ENCODE measurements at regions not wholly inside any gene's neighbourhood (a gene's known extent, or its start where the extent isn't known, plus 50 kb on each side); places are given as distances from the start of the nearest gene placed in this dataset.

DNA sequence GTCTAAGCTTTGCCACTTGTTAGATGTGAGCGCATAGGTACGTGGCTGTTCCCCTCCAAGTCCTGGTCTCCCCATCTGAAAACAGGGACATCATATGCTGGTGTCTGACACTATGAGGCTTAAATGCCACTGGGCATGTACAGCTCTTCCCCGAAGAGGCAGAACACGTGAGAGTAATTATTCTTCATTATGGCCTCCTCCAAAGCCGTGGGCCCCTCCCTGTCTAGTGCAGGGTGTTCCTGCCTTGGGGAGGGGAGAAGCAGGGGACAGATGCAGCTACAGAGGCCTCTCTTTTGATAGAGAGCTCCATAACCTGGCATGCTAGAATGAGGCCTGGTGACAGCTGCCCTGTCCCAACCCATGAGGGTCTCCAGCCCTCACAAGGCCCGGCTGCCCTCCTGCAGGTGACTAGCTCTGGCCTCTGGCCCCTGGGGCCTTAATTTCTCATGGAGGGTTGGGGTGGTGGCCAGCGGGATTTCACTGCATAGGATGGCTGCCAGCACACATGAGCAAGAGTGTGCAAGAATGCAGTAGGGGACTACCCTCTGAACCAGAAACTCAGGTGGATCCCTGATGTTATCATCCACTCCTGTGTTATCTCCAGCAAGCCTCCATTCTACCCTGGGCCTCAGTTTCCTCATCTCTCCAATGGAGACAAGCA lies 334.6 kb downstream of the MN1 start:
- no peak for DNase-seq (ENCODE audit: low read depth, low spot score)

DNA sequence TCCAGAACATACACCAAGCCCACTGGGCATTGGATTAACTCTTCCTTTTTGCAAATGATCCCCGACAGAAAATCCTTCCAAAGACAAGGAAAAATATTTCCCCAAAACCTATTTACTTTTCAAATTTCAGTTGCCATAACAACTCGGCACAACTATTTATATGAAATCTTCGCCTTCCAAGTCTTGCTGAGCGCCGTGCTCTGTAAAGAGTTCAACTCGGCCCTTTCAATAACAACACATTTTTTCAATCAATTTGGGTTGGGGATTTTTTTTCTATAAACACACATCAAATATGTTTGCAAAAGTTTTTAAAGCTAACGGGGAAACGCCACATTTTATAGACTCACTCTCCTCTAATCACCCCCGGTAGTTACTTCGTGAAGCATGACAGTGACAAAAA lies 333.8 kb downstream of the MN1 start:
- DNase-seq (ENCODE audit: low read depth, low spot score) = no peak

DNA sequence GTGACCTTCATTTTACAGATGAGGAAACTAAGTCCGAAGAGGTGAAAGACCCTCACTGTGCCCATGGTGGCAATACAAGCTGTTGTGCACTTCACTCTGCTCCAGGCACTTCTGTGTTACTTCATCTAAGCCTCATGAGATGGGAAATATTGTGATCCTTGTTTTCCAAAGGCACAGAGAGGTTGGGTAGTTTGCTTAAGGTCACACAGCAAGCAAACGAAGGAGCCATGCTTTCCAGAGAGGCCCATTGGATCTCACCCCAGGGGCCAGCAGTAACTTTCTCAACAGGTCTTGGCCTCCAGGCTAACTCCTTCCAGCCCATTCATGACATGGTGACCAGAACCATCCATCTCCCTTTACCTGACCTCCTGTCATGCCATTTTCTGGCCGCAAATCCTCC lies 332.8 kb downstream of the MN1 start:
- DNase-seq (ENCODE audit: low read depth, low spot score) = no peak

DNA sequence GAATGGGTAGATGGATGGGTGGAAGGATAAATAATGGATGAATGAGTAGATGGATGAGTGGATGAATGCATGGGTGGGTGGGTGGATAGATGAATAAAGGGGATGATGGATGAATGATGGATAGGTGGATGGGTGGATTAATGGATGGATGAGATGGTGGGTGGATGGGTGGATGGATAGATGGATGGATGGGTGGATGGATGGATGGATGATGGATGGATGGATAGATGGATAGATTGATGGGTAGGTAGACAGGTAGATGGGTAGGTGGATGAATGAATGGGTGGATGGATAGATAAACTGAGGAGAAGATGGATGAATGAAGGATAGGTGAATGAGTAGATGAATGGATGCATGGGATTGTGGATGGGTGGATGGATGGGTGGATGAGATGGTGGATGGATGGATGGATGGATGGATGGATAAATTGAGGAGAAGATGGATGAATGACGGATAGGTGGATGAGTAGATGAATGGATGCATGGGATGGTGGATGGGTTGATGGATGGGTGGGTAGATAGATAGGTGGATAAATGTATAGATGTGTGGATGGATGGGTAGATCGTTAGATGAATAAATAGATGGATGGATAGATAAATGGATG lies 331.3 kb downstream of the MN1 start:
- DNase-seq (ENCODE audit: low read depth, low spot score) = no peak

DNA sequence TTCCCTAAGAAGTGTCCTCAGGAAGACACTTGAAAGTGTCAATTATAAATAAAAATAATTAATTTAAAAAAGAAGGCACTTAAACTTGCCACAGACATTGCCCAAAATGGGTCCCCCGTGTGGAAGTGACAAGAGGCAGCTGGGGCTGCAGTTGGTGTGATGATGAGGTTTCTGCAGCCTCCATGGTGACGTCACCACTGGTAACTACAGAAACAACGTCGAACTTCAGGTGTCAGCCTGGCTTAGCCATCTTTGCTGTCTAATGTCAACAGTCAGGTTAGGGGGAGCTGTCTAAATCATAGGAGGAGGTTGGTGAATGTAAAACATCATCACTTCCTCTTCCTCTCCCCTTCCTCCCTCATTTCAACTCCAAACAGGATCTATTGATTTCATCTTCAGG lies 328.6 kb downstream of the MN1 start:
- no peak for DNase-seq (ENCODE audit: low read depth, low spot score)

DNA sequence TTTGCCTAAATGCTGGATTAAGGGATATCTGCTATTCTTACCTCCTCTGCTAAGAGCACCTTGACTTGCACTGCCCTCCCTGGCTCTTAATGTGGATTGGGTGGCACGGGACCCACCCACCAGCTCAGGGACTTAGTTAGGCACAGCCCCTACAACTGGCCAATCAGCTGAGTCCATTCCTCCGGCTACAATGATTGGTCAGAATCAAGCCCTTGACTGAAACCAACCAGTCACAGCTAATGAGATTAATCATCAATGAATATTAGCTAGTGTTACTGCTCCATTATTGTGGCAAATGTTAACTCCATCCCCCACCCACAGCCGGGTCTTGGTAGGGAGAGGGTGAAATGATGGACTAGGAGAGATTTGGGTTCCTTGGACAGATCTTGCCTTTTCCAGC lies 328.0 kb downstream of the MN1 start:
- DNase-seq (ENCODE audit: low read depth, low spot score) = no peak

DNA sequence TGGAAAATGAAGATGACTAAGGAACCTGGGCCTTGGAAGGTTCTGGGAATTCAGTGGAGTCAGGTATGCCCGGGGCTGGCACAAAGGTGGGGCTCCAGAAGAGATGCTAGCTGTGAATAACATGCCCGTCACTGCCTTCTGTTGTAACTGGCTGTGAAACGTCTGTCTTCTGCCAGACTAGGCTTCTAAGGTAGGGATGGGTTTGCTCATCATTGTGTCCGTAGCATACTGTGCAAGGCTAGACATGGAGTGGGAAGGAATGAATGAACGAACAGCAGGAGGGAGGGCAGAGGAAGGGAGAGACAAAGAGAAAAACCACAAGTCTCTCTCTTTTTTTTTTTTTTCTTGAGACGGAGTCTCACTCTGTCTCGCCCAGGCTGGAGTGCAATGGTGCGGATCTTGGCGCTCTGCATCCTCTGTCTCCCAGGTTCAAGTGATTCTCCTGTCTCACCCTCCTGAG lies 327.4 kb downstream of the MN1 start:
- no peak for DNase-seq (ENCODE audit: low read depth, low spot score)

DNA sequence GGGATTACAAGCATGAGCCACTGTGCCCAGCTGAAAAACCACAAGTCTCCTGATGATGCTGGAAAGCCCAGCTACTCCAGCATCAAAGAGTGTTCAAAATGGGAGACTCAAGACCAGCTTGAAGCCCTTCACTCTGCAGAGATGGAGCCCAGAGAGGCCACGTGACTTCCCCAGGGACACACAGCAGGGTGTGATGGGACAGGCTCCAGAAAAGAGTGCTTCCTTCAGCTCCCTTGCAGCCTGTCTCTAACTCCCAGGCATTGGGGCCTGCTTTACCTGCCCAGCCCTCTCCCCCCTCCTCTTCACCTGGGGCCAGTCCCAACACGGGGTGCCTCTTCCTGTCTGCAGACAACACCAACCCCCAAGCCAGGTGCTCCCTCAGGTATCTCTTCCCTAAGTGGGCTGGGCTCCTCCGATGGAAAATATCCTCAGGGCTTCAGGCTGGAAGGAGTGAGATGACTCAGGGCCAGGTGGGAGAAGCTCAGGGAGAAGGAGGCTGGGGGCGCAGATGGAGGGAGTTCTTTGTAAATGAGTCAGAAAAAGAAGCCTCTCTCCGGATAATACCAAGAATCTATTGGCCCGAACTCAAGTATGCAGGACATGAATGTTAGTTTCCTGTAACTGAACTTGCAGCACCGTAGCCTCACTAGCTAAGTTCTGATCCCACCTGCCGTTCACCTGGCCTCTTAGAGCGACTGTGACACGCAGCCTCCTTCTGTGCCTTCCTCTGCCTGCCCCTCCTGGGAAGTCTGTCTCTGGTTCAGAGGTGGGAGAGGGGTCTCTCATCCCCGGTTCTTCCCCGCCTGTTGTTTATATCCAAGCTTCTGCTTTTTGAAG lies 326.6 kb downstream of the MN1 start:
- DNase-seq (ENCODE audit: low read depth, low spot score) = peak; percentile 91

DNA sequence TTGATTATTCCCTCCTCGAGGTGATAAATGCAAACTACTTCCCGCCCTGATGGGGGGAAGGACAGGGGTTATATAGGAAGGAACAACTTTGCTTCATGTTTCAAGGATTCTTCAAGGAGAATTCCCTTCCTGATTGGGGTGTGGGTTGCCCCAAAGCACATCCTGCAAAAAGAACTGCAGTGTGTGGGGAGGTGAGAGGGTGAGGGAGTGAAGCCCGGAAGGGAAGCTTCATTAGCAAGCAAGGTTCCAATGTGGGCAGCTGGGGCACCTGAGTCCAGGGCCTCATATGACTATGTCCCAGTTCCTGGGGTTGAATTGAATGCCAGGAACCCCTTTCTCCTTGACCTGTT lies 326.0 kb downstream of the MN1 start:
- no peak for DNase-seq (ENCODE audit: low read depth, low spot score)

DNA sequence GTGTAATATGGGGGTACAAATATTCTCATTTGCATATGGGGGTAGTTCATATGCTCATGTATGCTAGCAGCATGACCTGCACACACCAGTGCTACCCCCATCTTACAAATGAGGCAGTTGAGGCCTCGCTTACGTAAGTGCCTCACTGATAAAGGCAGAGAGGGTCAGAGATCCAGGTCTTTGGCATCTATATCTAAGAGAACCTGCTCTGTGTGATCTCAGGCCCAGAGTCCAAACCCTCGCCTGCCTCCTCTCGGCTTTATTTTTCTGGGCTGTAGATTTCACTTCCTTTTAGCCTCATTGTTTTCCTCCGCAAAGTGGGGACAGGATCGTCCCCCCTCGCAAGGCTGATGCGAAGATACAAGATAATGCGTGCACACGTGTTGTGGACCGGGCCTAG lies 325.2 kb downstream of the MN1 start:
- no peak for DNase-seq (ENCODE audit: low read depth, low spot score)

DNA sequence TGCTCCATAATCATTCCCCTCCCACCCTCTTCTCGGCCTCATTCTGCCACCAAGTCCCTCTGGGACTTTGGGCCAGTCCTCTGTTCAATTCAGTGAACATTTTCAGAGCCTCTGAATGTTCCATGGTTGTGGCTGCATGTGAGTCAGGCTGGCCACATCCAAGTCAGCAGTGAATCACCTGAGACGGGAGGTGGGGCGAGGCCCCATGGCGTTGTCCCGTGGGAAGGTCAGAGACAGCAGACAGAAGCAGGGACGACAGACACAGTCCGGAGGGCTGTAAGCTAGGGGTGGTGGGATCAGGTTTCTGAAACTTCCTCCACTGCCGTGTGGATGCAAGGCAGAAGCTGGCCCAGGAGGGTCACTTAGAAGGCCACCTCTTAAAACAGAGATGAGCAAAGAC lies 324.8 kb downstream of the MN1 start:
- DNase-seq (ENCODE audit: low read depth, low spot score) = no peak

DNA sequence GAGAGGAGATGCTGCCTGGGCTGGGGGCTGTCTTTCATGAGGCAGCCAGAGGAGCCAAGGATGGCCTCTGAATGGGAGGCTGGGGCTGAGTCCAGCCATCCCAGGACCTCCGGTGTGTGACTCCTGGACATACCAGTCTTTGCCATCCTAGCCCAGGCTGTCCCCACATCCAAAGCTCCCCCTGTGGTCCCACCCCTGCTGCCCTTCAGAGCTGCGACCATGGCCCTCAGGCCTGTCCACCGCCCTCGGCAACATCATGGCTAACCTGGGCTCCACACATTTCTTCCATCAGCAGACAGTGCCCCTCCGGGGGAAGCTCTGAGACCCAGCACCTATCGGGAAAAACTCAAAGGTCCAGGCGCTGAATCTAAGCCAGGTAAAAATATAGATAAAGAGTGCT lies 324.4 kb downstream of the MN1 start:
- no peak for DNase-seq (ENCODE audit: low read depth, low spot score)

DNA sequence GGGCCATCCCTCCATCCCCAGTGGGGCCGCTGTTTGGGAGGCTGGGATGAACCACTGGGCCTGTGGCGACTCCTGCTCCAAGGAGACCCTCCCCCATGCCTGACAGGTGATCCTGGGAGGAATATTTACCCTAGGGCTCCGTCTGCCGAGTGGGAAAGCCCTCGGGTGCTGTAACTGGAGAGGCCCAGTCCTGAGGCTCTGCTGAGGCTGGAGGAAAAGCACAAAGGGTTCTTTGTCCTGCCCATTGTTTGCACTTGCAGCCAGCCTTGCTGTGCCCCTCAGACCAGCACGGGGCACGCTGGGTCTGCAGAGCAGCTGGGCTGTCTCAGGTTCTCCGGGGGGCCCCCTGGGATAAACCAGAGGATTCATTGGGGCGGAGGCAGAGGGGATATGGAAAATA lies 321.1 kb downstream of the MN1 start:
- no peak for DNase-seq (ENCODE audit: low read depth, low spot score)

DNA sequence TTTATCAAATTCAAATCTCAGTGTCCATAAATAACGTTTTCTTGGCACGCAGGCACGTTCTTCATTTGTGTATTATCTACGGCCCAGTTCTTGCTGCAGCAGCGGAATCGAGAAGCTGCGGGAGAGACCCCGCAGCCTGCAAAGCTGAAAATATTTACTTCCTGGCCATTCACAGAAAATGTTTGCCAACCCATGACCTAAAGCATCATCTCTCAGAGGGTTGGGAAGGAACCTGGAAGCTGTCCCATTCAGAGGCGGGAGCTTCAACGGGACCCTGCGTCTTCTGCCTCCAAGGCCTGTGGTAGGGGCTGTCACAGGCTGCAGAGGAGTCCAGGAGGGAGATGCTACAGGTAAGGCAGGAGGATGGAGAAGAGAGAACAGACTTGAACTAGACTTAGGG lies 319.2 kb downstream of the MN1 start:
- DNase-seq (ENCODE audit: low read depth, low spot score) = no peak

DNA sequence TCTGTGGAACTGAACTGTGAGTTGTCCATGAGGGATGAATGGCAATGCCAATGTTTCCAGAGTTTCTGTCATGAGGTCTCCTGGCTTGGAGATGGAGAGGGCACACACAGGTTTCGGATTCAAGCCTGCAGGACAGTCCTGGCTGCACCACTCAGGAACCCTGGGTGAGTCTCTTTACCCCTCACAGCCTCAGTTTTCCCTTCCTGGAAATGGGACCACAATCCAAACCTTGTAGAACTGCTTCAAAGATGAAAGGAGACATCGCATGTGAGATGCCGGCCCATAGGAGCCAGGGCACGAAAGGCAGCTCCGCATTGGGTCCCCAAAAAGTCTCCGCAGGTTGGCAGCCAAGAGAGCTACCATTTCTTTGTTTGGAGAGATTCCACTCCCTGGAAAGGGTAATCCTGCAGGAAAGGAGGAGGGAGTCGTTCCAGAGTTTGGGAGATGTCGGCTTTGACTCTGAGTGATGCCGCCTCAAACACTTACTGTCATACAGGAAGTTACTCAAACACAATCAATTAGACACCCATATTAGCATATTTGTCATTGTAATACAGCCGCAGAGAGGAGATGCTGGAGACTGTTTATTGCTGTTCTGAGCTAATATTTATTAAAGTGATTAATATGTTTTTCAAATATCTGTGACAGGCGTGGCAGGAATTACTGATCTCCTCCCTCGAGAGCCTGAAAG lies 318.3 kb downstream of the MN1 start:
- DNase-seq (ENCODE audit: low read depth, low spot score) = no peak

DNA sequence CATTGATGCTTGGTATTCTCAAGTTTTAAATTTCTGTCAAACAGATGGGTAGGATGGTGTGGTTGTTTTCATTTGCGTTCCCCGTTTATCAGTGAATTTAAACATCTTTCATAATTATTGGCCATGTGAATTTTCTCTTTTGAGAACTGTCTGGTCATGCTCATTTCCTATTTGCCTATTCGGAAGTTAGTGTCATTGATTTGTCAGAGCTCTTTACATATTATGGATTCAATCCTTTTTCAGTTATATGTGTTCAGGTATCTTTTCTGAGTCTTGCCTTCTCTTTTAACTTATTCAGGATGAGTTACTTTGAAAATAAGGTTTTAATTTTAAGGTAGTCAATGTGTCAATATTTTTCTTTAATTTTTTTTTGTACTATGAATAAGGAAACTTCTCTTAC lies 315.7 kb downstream of the MN1 start:
- DNase-seq (ENCODE audit: low read depth, low spot score) = no peak

DNA sequence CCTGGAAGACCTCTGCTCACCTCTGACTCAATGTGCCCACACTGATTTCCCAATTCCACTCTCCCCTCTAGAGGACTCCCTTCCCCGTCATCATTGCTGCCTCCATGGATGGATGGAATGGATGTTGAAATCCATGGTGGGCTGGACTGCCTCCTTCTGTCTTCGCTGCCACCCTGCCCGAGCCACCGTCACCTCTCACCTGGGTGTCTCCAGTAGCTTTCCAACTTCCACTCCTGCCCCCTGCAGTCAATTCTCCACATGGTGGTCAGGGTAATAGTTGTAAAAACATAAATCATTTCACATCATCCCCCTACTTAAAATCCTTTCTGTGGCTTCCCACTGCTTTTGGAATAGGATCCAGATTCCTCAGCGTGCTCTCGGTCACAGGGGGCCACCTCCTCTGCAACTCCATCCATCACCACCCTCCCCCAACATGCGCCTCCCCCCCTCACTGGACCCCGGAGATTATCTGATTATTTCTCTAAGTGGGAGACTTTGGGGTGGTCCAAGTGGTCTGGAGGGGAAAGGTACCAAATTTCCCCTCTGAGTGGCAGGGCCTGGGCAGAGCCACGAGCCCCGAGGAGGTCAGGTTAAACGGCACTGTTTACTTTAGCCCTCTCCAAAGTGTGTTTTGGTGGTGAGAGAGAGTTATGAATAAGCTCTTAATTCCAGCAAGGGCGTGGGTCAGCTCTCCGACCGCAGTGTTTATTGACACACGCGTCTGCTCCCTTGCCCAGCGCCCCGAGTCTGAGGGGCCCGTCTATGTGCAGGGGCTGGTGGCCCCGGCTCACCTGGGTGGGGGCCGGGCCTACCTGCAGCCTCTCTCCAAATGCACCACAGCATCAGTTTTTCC lies 313.7 kb downstream of the MN1 start:
- DNase-seq (ENCODE audit: low read depth, low spot score) = no peak

DNA sequence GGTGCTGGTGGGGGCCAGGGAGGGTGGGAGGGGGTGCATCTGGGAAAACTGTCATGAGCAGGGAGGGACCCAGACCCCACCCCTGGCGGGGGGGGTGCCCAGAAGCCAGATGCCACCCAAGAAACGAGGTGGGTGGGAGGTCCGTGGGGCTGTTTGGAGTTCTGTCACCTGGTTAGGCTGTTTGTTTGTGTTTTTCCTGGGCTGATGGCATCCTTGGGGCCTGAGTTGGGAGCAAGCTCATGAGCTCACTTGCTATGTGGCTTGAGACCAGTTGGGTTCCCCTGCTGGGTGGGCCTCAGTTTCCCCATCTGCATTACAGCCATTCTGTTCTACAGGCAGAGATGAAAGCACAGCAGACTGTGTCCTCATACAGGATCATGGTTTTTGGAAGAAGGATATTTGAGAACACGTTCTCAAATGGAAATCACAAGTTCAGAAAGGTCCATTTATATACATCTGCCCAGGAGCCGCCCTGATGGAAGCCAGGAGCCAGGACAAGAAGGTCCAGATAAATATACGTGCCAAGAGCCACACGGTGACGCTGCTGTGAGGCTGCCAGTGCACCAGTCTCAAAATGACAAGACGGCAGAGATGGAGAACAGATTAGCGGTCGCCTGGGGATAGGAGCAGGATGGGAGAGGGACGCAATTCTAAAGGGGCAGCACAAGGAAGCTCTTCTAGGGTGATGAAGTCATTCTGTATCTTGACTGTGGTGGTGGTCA lies 312.9 kb downstream of the MN1 start:
- DNase-seq (ENCODE audit: low read depth, low spot score) = no peak

DNA sequence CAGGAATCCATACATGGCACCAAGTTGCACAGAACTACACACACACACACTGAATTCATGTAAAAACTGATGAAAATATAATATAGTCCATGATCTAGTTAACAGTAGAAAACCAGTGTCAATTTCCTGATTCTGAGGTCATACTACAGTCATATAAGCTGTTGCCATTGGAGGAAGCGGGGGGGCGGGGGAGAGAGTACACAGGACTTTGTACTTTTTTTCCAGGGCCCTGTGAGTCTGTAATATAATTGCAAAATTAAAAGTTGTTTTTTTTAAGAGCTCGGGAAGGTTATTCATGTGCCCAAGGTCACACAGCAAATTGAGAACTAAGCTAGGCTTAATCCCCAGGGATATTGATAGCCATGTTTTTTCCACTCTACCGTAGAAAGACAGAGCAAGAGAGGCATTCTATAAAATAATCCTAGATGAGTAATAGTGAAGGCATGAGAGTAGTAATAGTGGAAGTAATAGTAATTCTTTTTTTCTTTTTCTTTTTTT lies 312.3 kb downstream of the MN1 start:
- DNase-seq (ENCODE audit: low read depth, low spot score) = no peak

DNA sequence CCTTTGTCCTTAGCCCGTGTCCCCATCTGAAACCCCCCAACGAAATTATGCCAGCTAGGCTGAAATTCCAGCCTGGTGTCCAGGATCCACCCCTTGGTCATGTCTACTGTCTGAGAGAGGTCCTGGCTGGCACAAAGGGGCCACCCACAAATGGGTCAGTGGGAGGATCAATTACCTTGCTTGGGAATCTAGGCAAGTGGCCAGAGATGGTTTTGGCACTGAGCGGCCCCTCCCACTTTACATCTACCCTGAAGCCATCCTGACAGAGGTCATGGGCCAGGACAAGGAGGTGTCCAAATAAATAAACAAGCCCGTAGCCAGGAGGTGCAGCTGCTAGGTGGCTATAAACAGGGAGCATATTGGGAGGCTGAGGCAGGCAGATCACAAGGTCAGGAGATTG lies 311.5 kb downstream of the MN1 start:
- DNase-seq (ENCODE audit: low read depth, low spot score) = no peak

DNA sequence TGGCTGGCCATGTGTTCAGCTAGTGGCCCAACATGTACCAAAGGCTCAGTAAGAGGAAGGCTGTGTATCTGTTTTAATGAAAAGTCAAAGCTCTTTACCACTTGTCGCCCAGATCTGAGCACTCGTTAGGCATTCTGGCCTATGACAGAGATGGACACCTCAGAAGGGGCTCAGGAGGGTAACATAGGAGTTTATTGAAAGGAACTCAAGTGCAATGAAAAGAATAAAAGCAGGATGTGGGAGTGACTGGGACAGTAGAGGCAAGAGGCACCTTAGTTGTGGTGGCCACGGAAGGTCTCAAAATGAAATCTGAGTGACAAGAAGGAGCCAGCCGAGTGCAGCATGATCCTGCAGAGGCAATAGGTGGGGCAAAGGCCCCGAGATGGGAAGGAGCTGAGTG lies 309.7 kb downstream of the MN1 start:
- DNase-seq (ENCODE audit: low read depth, low spot score) = no peak

Data from iPS DF 19.7 (cell line).